ENCODE measurements at regions not wholly inside any gene's neighbourhood (a gene's known extent, or its start where the extent isn't known, plus 50 kb on each side); places are given as distances from the start of the nearest gene placed in this dataset.
A peak's percentile ranks its signal among the peaks of the same experiment; 100 is the strongest.
"Not testable (repeated sequence)": the region's sequence is repeated elsewhere in the genome, so short reads cannot be mapped to it uniquely, and the experiment has no call there.

DNA sequence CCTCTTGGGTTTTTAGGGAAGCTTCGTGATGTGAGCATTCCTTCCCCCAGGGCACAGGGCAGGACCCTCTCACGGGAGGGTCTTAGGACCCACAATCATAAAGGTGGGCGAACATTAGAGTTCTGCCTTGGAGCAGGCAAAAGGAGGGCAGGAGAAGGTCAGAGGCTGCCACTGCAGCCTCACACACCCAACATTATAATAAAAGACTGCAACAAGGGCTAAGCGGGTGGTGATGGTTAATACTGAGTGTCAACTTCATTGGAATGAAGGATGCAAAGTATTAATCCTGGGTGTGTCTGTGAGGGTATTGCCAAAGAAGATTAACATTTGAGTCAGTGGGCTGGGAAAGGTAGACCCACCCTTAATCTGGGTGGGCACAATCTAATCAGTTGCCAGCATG, 206.6 kb upstream of the C2CD4B start:
- DNase-seq (ENCODE audit: low read depth), result not testable (repeated sequence)

DNA sequence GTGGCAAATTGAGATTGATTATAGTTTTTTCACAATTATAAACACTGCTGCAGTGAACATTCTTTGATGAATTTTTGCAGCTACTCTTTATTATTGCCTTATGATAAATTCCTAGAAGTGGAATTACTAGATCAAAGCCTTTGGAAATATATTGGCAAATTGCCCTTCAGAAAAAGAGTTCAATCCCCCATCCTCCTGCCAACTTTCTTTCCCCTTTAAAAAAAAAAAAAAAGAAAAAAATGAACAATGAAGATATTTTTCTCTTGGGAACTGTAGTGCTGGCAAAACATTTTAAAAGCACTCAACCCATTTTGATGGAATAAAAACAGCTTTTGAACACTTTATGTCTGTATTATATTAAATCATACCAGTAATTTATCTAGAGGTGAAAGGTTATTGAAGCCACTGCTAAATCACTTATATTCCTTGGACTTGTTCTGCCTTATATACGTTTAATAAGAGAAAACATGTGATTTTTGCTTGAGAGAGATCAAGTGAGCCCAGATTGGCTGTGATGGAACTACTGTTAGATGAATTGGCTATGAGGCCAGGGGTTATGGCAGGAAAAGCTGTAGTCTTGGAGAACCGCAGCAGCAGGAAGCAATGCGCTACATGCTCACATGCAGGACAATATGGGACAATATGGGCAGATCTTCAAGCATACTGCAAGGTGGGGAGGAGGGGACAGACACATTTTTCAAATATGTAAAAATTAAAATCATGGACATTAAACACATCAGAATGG, 212.8 kb upstream of the C2CD4B start:
- no peak for DNase-seq (ENCODE audit: low read depth)

DNA sequence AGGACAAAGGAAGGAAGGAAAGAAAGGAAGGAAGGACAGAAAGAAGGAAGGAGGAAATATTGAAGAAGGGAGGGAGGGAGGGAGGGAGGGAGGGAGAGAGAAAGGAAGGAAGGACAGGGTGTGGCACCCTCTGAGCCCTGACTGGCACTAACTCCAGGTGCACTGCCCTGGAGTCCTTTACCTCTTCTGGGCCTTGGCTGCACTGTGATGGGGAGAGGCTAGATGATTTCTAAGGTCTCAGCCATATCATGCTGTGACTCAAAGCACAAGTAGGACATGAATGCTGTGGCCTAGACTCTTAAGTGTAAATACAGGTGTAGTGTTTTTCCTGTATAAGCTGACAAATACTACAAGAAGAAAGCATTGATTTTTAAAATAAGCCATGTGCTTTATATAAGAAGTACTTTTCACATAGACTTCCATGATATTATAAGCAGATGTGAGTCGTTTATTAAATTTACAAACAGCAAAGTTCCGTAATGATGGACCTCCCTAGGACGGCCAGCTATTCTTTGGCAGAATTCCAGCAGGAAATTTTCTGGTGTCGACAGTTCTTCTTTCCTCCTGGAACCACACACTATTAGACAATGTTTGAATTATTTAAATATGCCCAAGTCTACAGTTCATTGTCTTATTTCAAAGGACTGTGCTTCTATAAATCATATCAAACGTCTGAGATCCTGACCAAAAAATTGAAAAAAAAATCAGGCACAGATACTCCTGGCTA, 213.8 kb upstream of the C2CD4B start:
- DNase-seq (ENCODE audit: low read depth), result no peak

DNA sequence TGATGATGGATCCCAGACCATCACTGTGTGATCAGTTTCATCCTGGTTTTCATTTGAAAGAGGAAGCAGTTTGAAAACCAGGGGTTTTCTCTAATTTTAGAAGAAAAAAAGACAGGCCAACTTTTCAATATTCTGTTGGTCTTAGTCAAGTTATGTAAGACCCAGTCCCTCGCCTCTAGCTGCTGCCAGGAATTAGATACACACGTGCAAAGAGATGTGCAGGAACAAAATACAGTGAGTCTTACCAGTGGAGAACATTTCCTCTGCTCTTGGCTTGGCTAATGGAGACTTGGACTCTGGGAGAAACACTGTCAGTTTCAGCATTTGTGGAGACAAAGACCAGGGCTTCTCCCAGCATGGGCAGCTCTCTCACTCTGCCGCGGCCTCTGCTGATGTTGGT, 214.9 kb upstream of the C2CD4B start:
- DNase-seq (ENCODE audit: low read depth), result no peak

DNA sequence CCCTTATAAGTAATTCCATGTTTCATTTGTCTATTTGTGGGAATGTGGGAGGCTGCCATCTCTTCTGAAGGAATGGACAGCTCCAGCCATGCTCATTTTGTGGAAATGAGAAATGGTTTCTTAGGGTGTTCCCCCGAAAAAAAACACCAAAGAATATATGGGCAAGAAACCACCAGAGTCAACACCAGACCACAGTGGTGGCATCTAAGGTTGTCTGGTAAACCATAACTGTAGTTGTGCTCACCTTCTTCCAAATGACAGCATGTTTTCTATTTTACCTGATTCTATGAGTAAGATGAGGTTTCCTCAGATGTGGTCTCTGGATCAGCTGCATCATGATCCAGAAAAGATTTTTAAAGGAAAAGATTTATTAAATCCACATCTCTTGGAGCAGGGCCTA, 217.0 kb upstream of the C2CD4B start:
- no peak for DNase-seq (ENCODE audit: low read depth)

DNA sequence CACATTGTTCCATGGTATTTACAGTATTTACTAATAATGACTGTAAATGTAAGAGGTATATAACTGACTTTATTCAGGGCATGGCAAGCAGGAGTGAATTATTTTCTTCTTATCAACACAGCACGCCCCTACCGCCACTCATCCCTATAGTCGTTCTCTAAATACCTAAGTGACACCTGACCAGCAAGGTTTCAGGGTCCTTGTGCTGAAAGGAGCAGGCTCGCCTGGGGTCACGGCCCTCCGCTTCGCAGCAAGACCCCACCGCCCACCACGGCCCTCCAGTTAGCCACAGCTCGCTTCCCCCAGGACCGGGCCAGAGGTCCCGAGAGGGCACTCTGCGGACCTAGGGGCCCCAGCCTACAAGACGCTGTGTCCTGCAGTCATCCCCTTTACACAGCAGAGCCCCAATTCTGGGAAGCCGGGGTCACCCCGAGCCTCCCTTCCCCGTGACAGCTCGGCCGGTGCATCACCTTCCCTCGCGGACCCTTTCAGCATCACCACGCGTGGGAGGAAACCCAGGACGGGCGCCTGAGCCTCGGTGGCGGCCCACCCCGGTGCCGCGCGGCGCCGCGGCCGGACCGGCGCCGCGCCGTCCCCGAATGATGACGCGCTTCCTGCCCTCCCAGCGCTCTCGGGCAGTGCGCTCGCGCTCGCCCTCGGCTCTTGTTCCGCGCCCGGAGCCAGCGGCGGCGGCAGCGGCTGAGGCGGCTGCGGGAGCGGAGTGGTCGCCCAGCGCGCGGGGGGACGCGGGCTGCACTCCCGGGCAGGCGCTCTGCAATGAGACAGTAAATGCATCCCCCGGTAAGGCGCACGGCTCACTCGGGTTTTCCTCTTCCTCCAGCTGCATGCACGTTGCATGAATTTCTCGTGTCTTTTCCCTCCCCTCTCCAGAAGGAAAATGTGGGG, 225.1 kb upstream of the C2CD4B start, which contains the start of gene TLN2:
TSS of gene TLN2 (plus strand) at position 666 of the 906 bp plus-strand sequence.
- DNase-seq (ENCODE audit: low read depth), result peak; percentile 47

DNA sequence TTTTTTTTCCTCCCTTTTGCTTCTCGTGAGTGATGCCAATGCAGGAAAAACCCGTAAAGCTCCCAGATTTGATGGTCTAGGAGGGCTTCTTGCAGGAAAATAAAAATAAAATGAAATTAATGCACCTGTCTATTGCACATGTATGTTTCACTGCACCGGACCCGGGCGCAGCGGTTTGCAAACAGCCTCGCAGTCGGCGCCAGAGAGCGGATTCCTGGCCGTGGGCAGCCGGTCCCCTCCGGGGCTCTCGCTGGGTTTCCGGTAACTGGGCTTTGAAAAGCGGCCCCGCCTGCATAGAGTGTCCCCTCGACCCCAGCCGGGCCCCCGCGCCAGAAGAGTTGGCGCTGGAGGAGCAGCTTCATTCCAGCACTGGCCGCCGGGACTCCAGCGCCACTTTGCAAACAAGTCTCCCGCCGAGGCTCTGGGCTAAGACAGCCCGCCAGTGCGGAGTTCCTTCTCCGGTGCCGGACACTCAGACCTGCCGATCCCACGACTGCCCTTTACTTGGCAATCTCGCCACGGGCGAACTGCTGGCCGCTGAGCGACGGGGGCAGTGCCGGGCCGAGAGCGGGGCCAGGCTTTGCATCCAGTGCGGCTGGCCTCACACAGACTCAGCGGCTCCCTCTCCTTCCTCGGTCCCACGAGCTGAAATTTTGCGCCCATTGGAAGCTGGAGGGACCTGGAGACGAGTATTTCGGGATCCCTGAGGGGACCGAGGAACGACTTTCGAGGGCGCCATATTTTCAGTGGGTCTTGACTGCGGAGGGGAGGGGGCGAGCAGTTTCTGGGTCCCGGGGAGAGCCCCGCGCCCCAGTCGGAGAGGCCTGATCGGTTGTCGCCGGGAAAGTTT, 225.9 kb upstream of the C2CD4B start:
- no peak for DNase-seq (ENCODE audit: low read depth)

DNA sequence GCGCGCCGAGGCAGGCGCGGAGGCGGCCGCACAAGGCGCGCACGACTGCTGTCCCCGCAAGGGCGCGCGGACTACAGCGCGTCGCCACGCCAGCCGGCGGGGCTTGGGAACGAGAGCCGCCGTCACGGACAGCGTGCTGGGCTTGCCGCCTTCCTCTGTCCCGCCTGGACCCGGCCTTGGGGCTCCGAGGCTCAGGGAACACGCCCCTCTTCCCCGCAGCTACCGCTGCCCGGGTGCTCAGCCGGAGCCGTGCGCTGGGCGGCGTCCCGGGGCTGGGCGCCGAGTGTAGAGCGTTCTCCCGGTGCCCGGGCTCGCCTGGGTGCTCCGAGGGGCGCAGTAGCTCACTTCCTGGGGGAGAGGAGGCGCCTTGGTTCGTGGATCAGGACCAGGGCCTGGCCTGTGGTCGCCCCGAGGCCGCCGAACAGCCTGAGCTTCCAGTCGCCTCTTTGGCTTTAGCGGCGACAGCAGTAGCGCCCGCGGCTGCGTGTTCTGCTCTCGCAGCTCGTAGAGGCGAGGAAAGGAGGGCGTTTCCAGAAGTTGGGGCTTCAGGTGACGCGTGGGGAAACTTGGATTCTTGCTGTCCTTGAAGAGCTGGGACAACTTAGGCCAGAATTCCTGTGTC, 226.7 kb upstream of the C2CD4B start:
- peak; percentile 6 for DNase-seq (ENCODE audit: low read depth)

DNA sequence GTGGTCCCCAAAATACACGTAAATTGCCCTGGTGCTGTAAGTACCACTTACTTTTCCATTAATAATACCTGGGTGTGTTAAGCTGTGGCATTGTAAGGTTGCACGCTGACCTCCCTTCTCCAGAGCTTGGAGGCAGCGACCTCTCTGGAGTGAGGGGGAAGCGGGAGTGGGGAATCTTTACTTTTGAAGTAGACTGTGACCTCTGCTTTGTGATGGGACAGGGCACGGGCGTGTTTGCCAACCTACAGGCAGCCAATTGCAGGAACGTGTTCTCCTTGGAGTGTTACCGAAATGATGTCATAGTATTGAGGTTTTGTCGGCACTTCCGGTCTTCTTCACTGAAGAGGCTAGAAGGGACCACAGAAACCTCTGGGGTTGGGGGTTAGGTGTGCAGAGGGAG, 227.3 kb upstream of the C2CD4B start:
- no peak for DNase-seq (ENCODE audit: low read depth)

DNA sequence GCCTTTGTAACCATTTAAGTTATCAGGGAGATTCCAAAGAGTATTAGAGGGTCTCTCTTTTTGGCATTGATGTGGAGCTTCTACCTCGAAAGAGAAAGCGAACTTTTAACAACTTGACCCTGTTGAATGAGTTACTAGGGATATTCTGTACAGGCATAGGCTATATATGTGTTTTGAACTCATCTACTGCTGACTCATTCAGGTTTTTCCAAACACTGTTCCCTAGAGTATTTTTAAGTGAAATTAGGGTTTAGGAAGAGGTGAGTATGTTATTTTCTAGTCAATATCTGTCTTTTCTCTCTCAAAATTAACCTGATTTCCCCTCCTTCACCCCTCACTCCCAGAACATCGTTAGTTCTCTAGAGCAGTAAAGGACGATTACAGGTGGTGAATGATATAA, 228.1 kb upstream of the C2CD4B start:
- no peak for DNase-seq (ENCODE audit: low read depth)

DNA sequence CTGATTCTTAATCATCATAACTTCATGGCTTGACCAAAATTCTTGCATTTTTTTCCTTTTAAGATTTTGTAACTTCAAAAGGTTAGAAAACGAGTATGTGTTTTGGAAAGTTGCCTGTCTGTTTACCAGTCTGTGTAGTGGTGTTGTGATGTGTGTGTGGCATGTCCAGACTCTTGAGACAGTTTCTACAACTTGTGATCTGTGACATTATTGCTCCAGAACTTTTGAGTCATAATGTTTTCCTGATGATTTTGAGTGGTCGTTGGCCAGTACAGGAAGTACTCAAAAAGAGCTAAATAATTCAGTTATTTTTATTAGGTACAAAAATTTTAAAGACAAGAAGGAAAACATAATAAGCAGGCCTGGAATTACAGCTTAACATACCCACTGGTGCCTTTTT, 229.0 kb upstream of the C2CD4B start:
- DNase-seq (ENCODE audit: low read depth), result no peak

DNA sequence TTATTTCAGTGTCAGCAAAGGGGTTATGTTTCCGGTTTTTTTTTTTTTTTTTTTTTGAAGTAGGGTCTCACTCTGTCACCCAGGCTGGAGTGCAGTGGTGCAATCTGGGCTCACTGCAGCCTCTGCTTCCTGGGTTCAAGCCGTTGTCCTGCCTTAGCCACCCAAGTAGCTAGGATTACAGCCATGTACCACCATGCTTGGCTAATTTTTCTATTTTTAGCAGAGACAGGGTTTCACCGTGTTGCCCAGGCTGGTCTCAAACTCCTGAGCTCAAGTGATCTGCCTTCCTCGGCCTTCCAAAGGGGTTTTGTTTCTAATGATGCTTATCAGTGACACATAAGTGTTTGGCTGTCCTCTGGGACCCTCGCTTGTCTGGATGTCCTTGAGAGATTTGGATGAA, 235.7 kb upstream of the C2CD4B start:
- no peak for DNase-seq (ENCODE audit: low read depth)

DNA sequence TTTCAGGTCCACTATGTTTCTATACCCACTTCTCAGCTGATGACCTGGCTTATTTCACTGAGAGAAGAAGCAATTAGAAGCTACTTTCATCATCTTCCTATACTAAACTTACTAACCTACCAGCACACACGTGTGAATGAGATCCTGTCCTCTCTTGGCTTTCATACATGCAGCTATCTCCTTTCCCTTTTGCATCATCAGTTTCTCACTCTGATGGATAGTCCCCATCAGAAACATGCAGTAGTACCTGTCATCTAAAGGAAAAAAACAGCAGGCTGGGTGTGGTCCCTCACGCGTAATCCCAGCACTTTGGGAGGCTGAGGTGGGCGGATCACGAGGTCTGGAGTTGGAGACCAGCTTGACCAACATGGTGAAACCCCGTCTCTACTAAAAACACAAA, 237.6 kb upstream of the C2CD4B start:
- no peak for DNase-seq (ENCODE audit: low read depth)

DNA sequence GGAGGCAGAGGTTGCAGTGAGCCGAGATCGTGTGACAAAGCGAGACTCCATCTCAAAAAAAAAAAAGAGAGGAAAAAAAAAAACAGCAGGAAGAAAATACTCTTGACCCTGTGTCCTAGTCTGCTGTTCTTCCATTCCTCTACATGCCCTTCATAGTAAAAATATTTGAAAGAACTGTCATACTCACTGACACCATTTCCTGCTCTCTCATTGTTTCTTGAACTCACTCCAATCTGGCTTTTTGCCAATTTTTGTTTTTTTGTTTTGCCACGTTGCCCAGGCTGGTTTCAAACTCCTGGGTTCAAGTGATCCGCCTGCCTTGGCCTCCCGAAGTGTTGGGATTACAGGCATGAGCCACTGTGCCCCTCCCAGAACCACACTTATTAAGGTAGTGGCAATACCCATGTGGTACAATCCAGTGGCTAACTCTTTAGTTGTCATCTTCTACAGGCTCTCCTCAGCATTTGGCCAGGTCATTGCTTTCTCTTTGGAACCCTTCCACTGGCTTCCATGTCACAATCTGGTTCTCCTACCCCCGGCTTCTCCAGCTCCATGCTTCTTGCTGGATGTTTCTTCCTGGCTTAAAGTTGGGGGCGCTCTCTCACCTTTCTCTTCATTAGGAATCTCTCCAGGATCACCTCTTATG, 238.2 kb upstream of the C2CD4B start:
- DNase-seq (ENCODE audit: low read depth), result no peak

DNA sequence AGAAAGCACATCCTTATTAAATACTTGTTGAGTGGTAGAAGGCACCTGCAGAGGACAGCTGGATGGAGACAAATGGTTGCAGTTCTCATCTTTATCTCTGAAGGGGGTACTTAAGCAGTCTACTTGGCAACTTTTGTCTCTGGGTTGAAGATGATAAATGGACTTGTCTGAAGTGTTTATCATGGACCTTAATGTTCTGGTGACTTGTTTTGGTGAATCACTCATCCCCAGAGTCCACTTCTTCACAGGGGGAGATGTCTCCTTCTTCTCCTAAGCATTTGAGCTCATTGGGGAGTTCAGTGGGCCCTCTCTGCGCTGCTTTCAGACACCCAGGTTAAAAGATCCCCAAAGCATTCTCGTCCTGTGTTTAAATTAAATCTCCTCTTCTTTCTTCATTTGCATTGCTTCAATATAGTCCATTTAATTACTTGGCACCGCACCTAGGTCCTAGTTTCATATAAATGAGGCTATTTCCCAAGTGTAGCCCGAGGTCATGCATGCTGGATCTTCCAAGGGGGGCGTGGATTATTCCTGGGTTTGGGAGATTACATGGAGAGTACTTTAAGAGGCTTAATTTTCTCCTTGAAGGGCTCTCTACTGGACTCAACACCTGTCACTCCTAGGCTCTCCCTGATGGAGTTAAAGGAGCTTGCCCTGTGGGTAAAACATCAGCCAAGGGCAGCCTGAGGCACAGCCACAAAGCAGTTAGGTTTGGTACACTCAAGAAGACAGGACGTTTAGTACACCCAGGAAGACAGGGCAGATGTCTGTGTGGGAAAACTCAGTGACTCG, 239.3 kb upstream of the C2CD4B start:
- DNase-seq (ENCODE audit: low read depth), result no peak

DNA sequence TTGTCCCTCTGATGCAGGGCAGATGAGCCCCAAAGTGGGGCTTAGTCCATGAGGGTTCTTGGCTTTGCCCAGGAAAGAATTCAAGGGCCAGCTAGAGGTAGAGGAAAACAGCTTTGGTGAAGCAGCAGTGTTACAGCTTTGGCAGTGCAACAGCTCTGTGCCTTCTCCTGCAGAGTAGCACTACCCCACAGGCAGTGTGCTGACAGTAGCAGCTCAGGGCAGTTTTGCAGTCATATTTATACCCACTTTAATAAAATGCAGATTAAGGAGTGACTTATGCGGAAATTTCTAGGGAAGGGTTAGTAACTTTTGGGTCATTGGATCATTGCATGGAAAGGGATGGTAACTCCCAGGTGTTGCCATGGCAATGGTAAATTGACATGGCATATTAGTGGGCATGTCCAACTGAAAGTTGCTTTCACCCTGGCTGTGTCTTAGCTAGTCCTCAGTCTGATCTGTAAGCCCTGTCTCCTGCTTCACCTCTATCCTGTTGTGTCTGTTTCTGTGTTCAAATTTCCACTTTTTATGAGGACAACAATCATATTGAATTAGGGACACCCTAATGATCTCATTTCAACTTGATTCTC, 241.3 kb upstream of the C2CD4B start:
- no peak for DNase-seq (ENCODE audit: low read depth)

DNA sequence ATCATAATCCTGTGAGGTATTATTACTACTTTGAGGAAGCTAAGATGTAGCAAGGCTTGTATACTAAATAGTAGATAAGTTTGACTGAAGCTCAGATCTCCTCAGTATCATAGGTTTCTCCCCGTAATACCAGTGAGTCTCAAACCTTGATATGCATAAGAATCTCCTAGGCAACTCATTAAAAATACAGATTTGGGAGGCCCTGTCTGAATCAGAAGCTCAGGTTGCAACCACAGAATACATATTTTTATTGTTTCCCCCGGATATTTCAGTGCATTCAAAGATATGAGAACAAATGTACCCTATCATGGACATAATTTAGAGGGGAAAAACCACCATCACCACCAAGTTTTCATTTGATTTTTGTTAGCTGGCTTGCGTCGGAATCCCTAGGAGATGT, 242.1 kb upstream of the C2CD4B start:
- no peak for DNase-seq (ENCODE audit: low read depth)

DNA sequence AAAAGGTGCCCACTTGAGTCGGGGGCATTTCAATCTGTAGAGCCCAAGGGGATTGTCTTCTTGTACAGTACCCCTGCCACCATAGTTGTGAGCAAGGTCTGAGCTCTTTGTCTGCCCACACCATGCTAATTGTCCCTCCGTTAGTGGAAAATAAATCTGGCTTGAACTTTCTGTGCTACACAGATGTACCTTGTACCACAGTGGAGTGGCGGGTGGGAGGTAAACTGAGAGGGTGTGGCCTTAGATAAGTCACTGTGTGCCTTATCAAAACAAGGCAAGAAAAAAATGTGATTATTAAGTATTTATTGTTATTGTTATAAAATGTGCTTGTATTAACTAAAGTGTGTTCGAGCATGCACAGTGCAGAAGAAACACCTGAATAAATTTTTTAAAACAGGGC, 242.9 kb upstream of the C2CD4B start:
- no peak for DNase-seq (ENCODE audit: low read depth)

DNA sequence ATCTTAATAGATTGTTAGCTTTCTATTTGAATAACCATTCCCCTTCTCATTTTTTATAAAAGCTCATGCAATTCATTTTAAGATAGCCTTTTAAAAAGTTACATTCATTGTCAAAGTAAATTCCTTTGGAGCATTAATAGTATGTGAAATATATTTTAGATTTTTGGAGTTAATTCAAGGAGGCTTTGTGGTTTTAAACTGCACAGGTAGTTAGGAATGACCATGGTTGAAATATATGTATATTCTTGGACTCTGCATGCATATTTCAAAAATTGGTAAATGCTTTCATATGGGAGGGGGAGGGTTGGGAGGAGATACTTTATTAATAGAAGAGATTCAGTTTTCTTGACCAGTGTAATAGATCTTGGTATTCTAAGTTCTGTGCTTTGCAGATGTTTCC, 244.4 kb upstream of the C2CD4B start:
- DNase-seq (ENCODE audit: low read depth), result no peak

DNA sequence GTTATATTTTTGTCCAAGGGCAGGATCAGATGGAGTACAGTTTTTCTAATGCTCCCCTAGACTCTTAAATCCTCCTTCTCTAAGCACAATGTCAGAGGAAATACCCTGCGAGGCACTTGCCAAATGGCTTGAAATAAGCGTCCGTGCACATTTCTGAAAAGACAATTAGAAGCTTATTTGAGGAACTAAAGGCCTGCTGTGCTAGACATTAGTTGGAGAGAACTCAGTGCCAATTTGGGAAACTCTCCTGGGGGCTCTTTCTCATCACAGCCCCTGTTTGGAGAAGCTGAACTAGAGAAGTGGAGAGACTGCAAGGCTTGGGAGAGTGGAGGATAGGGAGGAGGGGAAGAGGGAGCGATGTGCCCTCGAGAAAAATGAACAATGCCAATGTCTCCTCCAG, 247.6 kb upstream of the C2CD4B start:
- no peak for DNase-seq (ENCODE audit: low read depth)
